GM12878 (cell line): ENCODE measurements at regions not wholly inside any gene's neighbourhood (a gene's known extent, or its start where the extent isn't known, plus 50 kb on each side); places are given as distances from the start of the nearest gene placed in this dataset.

ENCODE experiments used
- CBFB ChIP-seq: IDR thresholded peaks from 2 replicates; pipeline ENCODE4 v1.6.1; 2016; ENCODE audit warnings: antibody characterized with exemption, low read depth
- CBX5 ChIP-seq: sonication (generic); IDR thresholded peaks from 2 replicates; pipeline ENCODE4 v1.6.1; 2016; ENCODE audit warnings: low read depth, moderate library complexity, mild to moderate bottlenecking, inconsistent platforms
- EP300 ChIP-seq, 2 experiments: fragments of 150-350 bp in 1 of 2; IDR thresholded peaks; 2 replicates each; pipeline ENCODE4 v1.6.1; 2011 to 2012; ENCODE audit warnings: low read depth in 2 of 2, low read length in 2 of 2, borderline replicate concordance in 1 of 2, improper control_type of control experiment in 1 of 2, inconsistent platforms in 1 of 2; ENCODE audit not compliant: control insufficient read depth in 1 of 2
- ESRRA ChIP-seq: IDR thresholded peaks from 2 replicates; pipeline ENCODE4 v1.6.1; 2012; ENCODE audit warnings: mild to moderate bottlenecking, low read length, improper control_type of control experiment
- EZH2 ChIP-seq: IDR thresholded peaks from 2 replicates; pipeline ENCODE4 v1.6.1; 2012; ENCODE audit warnings: low read depth, mild to moderate bottlenecking, control low read depth, inconsistent platforms, low read length, borderline replicate concordance; ENCODE audit not compliant: control insufficient read depth
- FOS ChIP-seq: IDR thresholded peaks from 3 replicates; pipeline ENCODE4 v1.6.1; 2011; ENCODE audit warnings: borderline replicate concordance; ENCODE audit not compliant: insufficient read length; ENCODE audit errors: extremely low read depth
- HDAC2 ChIP-seq: fragments of 200-600 bp; sonication (generic); IDR thresholded peaks from 2 replicates; pipeline ENCODE4 v1.6.1; 2017
- NR2C2 ChIP-seq: IDR thresholded peaks from 2 replicates; pipeline ENCODE4 v1.6.1; 2011; ENCODE audit warnings: borderline replicate concordance, low read depth; ENCODE audit not compliant: control insufficient read depth, insufficient read length
- POLR2A ChIP-seq: IDR thresholded peaks from 2 replicates; pipeline ENCODE4 v1.6.1; 2011; ENCODE audit warnings: low read depth, mild to moderate bottlenecking, low read length
- ZNF207 ChIP-seq: fragments of 450-650 bp; IDR thresholded peaks from 2 replicates; pipeline ENCODE4 v1.6.1; 2014; ENCODE audit warnings: antibody characterized with exemption, mild to moderate bottlenecking, borderline replicate concordance
- ZZZ3 ChIP-seq: IDR thresholded peaks from 2 replicates; pipeline ENCODE4 v1.6.1; 2011; ENCODE audit warnings: low read depth; ENCODE audit not compliant: control insufficient read depth, insufficient read length
- TF ChIP-seq, protein P1 (sequence below), 3 experiments: IDR thresholded peaks in 2 of 3; conservative IDR thresholded peaks in 1 of 3; 2 replicates each; pipeline ENCODE4 v1.5.1; 2011; ENCODE audit warnings: low read depth in 3 of 3, low read length in 3 of 3, mild to moderate bottlenecking in 3 of 3, control low read depth in 2 of 3, moderate library complexity in 2 of 3, inconsistent platforms in 1 of 3, mixed read lengths in 1 of 3; ENCODE audit not compliant: control insufficient read depth in 2 of 3, insufficient read depth in 1 of 3; ENCODE audit errors: extremely low read depth in 1 of 3

DNA sequence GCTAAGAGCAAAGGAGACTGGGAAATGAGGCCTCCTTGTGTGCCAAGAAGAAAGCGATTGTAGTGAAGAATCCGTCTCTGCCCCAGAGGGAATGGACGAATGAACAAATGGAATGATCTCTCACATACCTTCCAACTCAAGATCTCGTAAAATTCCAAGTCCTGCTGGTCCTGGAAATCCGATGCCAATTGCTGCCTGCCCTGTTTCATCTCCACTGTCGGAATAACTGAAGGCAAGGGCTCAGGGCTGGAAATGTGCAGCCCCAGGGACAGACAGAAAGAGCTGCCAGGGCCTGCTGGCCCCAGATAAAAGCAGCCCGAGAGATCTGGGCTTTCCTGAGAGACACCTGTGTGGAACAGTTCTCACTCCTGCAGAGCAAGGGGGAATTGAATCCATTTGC is 120.9 kb downstream of the MN1 start:
- TF ChIP-seq, protein P1, sequence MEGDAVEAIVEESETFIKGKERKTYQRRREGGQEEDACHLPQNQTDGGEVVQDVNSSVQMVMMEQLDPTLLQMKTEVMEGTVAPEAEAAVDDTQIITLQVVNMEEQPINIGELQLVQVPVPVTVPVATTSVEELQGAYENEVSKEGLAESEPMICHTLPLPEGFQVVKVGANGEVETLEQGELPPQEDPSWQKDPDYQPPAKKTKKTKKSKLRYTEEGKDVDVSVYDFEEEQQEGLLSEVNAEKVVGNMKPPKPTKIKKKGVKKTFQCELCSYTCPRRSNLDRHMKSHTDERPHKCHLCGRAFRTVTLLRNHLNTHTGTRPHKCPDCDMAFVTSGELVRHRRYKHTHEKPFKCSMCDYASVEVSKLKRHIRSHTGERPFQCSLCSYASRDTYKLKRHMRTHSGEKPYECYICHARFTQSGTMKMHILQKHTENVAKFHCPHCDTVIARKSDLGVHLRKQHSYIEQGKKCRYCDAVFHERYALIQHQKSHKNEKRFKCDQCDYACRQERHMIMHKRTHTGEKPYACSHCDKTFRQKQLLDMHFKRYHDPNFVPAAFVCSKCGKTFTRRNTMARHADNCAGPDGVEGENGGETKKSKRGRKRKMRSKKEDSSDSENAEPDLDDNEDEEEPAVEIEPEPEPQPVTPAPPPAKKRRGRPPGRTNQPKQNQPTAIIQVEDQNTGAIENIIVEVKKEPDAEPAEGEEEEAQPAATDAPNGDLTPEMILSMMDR (IDR thresholded peaks at IDR 0.05 in 2 of 3, conservative IDR thresholded peaks at IDR 0.05 in 1 of 3; ENCODE audit: control insufficient read depth in 2 of 3, extremely low read depth in 1 of 3, insufficient read depth in 1 of 3, low read depth in 3 of 3, low read length in 3 of 3) = no peak
- TF ChIP-seq EZH2 (no peak), FOS (no peak), ZZZ3 (no peak), CBFB (no peak), NR2C2 (no peak), POLR2A (no peak), ESRRA (no peak), HDAC2 (no peak), ZNF207 (no peak), EP300 (IDR thresholded peaks at IDR 0.05; ENCODE audit: borderline replicate concordance in 1 of 2, control insufficient read depth in 1 of 2, low read depth in 2 of 2, low read length in 2 of 2) (no peak), CBX5 (no peak)
